ENCODE measurements at regions not wholly inside any gene's neighbourhood (a gene's known extent, or its start where the extent isn't known, plus 50 kb on each side); places are given as distances from the start of the nearest gene placed in this dataset.

GRCh38 chr4:24126776-24127175 is 236.9 kb upstream of the PPARGC1A start:
- Histone ChIP-seq H3K14ac (ENCODE audit: insufficient read length) (no peak overlapping the region), H4K20me1 (replicated peaks in 1 of 2; ENCODE audit: control insufficient read depth in 1 of 2, insufficient read depth in 2 of 2, low read length in 2 of 2) (no peaks in the 10 kb centered on the region), H3K4me3 (ENCODE audit: extremely low read depth in 1 of 4, insufficient read depth in 2 of 4, low read depth in 3 of 4, low read length in 4 of 4) (no peak overlapping the region), H2BK120ac (replicated peaks; ENCODE audit: low read depth, low read length) (no peak overlapping the region), H2BK20ac (ENCODE audit: low read length) (no peak overlapping the region), H3K36me3 (ENCODE audit: control insufficient read depth in 2 of 4, insufficient read depth in 4 of 4, low read length in 3 of 4) (no peaks in the 10 kb centered on the region), H2BK15ac (ENCODE audit: low read length) (no peak overlapping the region), H3K4me2 (ENCODE audit: insufficient read depth in 1 of 2, low read depth in 2 of 2, low read length in 2 of 2) (no peak overlapping the region), H4K5ac (ENCODE audit: insufficient read length, low read depth, low read length) (no peak overlapping the region), H3K79me1 (ENCODE audit: low read depth, low read length) (no peaks in the 10 kb centered on the region), H3K27me3 (replicated peaks in 1 of 4; ENCODE audit: control insufficient read depth in 3 of 4, extremely low read depth in 1 of 4, insufficient read depth in 3 of 4, low read length in 3 of 4) (no peaks in the 10 kb centered on the region; a peak in 1 of 7 replicates), H4K8ac (ENCODE audit: extremely low read depth, insufficient read depth, low read length) (no peak overlapping the region), H3K56ac (replicated peaks; ENCODE audit: insufficient read length, low read depth, low read length) (no peak overlapping the region), H3K4me1 (replicated peaks in 1 of 4; ENCODE audit: control insufficient read depth in 3 of 4, insufficient read depth in 4 of 4, low read length in 3 of 4) (no peaks in the 10 kb centered on the region), H2AFZ (ENCODE audit: low read length) (no peak overlapping the region), H3K9ac (replicated peaks in 1 of 4; ENCODE audit: extremely low read depth in 1 of 4, low read depth in 3 of 4, low read length in 3 of 4) (no peak overlapping the region), H3K27ac (ENCODE audit: low read depth, low read length) (no peak overlapping the region), H3K4ac (replicated peaks; ENCODE audit: insufficient read length, low read depth, low read length) (no peak overlapping the region), H3K9me3 (ENCODE audit: insufficient read depth in 2 of 2, low read depth in 1 of 2, low read length in 1 of 2) (no peaks in the 10 kb centered on the region), H2BK5ac (ENCODE audit: low read depth, low read length) (no peak overlapping the region), H3K18ac (ENCODE audit: extremely low read depth, low read length) (no peak overlapping the region), H2AK5ac (ENCODE audit: low read depth, low read length) (no peak overlapping the region), H2BK12ac (ENCODE audit: low read depth, low read length) (no peak overlapping the region), H4K91ac (replicated peaks; ENCODE audit: insufficient read length, low read length) (no peak overlapping the region), H3K23me2 (ENCODE audit: low read depth, low read length) (no peaks in the 10 kb centered on the region; the same call in 1 of the 2 replicates), H3K23ac (ENCODE audit: insufficient read length) (no peak overlapping the region), H3K79me2 (ENCODE audit: control insufficient read depth in 1 of 2, insufficient read depth in 2 of 2, low read length in 2 of 2) (no peaks in the 10 kb centered on the region)
- 89% methylated on average over 5 of the region's 5 CpGs; no CpG with 5 or more reads in 1 of the 2 experiments for WGBS, 2 experiments (ENCODE audit: extremely low coverage in 1 of 2, insufficient coverage in 1 of 2, insufficient read length in 1 of 2, insufficient replicate concordance in 2 of 2, low coverage in 1 of 2, low lambda C conversion rate in 2 of 2, missing lambda C conversion rate in 1 of 2)
- CTCF ChIA-PET (ENCODE audit: partially characterized antibody) = no interaction called here
- POLR2A ChIA-PET (ENCODE audit: partially characterized antibody) = no interaction called here
- FAIRE-seq = no peak
- DNase-seq (ENCODE audit: low read depth in 1 of 2, low spot score in 2 of 2) = no peak
- no peak for TF ChIP-seq EZH2 (IDR thresholded peaks at IDR 0.05; ENCODE audit: low read depth, low read length, severe bottlenecking)
- TF ChIP-seq KDM1A (IDR thresholded peaks at IDR 0.05; ENCODE audit: borderline replicate concordance, low read length) = no peak
- TF ChIP-seq HDAC2 (IDR thresholded peaks at IDR 0.05; ENCODE audit: borderline replicate concordance in 1 of 2, low read depth in 2 of 2, low read length in 2 of 2) = no peak
- no peak for TF ChIP-seq SUZ12 (IDR thresholded peaks at IDR 0.05; ENCODE audit: low read length)
- TF ChIP-seq CHD1 (IDR thresholded peaks at IDR 0.05; ENCODE audit: low read depth, low read length) = no peak
- no peak for TF ChIP-seq NRF1 (IDR thresholded peaks at IDR 0.05; ENCODE audit: low read depth, low read length)
- TF ChIP-seq FOSL1 (IDR thresholded peaks at IDR 0.05; ENCODE audit: insufficient read depth, low read depth, low read length) = no peak
- TF ChIP-seq TBP (IDR thresholded peaks at IDR 0.05; ENCODE audit: low read depth, low read length) = no peak
- TF ChIP-seq SP2 (IDR thresholded peaks at IDR 0.05; ENCODE audit: low read length) = no peak
- no peak for TF ChIP-seq BCL11A (IDR thresholded peaks at IDR 0.05; ENCODE audit: low read depth in 2 of 2, low read length in 2 of 2)
- TF ChIP-seq YY1 (IDR thresholded peaks at IDR 0.05; ENCODE audit: low read depth, low read length) = no peak
- TF ChIP-seq RFX5 (IDR thresholded peaks at IDR 0.05; ENCODE audit: borderline replicate concordance, low read depth, low read length) = no peak
